A172 (cell line): ENCODE measurements at regions not wholly inside any gene's neighbourhood (a gene's known extent, or its start where the extent isn't known, plus 50 kb on each side); places are given as distances from the start of the nearest gene placed in this dataset.

Experiments
- DNase-seq: peaks from one replicate; pipeline ENCODE4 v3.0.0-alpha.2; 2015; ENCODE audit warnings: low spot score

DNA sequence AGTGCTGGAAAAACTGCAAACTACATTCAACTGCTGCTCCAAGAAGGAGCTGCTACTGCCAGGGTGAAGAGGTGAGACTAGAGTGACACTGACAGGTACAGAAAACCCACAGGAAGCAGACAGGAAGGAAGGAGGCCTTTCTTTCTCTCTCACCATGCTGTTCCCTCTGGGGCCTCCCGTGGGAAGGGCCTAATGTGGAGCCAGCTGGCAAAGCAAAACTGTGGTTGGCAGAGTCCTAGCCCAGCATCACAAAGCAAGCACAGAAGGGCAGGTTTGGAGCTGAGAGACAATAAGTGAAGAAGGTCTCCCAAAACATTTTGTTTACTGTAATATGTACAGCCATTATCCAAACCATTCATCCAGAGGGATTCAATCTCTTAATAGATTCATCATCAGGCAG lies 122.5 kb upstream of the MAX start:
- no peak for DNase-seq

DNA sequence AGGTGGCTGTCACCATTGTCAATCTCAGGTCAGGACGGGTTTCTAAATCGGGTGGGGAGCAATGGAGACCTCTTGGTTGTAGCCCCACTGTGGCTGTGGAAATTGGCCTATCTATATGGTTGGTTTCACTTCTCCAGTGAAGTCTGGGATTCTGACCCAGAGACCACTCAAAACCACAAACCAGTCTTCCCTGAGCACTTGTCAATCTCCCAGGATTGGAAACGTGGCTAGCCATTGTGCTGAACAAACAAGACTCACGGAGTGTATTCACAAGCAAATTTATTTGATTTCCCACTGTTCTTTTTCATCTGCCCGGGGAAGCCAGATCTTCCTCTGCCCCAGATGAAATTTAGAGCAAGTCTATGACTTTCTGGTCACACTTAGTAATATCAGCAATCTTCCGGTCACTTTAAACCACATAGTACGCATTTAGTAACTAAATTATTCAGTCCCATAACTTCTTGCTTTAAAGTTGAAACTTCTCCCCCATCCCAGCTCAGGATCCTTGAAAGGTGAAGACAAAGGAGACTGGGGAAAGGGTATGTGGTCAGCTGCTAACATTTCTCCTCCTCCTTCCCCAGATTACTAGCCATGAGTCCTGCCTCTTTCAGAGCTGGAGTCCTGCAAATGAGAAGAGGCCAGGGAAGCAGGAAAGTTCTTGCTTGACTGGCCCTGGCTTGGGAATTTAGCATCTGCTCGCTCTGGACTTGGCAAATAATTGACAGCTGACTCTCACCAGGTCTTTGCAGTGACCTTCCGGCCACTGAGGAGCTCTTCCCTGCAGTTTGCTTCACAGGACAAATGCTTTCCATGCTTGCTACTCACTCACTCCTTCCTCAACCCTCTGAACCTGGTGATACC lies 123.2 kb upstream of the MAX start:
- no peak for DNase-seq

DNA sequence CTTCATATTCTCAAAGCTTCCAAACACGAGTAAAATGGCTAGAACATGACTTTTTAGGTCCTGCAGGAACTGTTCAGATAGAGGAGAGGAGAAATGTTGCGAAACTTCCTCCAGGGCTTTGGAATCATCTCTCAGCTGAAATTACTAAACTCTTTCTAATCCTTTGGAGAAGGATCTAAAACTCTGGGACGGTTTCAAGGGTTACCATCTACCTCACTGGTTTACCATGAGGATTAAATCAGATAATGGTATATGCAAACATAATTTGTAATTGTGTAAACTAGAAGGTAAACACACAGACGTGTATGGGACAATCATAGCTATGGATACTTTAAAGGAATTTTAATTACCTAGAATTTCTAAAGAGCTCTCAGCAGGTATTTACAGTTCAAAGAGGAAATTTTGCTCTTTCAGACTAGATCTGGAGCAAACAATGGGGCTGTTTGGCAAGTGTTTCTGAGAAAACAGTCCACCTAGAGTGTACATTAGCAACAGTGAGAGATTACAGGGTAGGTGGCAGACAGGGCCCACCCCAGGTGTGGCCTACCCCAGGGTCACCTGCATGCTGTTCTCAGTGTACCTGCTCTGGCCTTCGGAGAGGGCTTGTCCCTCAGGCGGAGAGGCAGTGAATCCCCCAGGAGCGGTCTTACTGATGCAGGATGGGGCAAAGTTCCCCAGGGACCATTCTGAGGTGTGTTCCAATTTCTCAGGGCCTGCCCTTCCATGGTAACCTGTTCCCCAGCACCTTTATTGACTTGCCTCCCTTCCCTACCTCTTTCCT lies 124.7 kb upstream of the MAX start:
- DNase-seq = no peak

DNA sequence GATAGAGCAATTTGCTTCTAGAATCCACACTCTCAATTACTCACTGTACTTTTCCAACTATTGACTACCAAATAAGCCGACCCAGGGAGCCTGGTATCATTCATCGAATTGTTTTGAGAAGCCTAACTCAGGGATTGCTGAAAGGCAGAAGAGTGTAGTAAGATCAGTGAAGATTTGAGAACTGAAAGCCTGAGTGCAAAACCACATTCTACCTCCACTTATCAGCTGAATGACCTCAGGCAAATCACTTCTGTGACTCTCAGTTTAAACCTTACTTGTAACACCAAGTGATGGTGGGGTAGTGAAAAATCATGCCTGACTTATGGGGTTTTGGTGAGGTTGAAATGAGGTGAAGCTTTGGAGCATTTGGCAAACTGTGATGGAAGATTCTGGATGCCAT lies 126.1 kb upstream of the MAX start:
- DNase-seq = no peak

DNA sequence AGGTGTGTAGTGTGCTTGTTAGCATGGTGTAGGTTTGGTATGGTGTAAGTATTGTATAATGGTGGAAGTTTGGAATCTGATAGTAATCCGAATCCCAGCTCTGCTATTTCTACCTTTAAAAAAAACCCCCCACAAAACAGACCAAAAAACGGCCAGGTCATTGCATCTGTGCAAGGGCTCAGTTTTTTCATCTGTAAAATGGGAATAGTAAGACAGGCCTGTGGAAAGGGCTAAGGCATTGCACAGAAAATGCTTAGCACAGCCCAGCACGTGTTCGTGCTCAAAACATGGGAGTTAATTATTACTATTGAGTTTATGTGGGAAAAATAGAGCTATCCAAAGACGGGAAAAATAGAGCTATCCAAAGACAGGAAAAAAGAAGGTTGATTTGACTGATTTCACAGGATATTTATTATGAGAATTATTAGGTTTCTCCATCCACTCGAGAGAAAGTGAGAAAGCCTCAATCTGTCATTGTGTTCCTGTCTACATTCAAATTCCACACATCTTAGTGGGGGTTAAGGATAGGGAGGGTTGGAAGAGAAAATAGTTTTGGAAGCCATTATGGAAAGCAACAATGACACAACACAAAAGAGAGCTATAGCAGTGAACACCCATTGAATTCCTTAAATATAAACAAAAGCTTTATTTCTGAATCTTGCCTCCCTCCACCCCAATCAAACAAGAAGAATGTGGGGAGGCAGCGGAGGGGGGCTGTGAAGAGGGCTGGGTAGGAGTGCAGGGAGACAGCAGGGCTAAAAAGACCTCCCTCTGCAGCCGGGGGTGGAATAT lies 126.8 kb upstream of the MAX start:
- no peak for DNase-seq

DNA sequence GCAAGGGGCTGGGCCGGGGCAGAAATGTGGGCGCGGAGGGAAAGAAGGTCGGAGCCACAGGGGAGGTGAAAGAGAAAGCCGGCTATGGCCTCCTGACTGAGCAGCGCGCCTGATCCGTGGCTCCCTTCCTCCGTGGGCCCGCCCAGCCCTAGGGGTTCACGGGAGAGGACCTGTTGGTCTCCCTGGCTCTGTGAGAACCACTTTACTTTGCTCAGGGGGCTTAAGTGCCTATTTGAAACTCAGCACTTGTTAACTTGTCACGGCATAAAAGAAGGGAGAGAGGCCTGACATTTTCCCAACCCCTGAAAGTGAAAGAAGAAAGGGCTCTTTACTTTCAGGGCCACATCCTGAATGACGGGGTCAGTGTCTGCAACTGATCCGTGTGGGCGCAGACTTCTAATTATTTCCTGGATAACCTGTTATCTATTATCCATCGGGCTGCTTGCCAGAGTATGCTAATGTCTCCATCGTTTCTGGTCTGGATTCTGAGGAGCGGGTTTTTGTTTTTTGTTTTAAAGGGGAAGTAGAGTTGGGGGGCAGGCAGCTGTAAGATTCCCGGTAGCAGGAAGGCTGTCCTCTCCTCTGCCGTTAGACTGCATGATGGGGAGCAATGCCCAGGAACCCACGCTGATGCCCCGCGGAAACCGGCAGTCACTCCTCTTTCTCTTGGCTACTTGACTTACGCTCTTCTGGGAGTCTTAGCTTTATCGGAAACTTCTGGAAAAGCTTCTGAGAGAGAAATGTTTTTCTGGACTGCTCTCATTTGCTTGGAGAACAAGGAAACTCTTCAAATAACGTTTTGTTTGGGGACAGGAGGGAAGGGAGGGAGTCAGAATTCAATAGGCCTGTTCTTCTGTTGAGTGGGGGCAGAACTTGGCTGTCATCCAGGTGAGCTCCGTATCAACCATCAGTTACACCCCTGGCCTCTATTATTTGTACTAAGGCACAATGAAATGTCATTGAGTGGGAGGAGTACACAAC lies 127.7 kb upstream of the MAX start:
- no peak for DNase-seq

DNA sequence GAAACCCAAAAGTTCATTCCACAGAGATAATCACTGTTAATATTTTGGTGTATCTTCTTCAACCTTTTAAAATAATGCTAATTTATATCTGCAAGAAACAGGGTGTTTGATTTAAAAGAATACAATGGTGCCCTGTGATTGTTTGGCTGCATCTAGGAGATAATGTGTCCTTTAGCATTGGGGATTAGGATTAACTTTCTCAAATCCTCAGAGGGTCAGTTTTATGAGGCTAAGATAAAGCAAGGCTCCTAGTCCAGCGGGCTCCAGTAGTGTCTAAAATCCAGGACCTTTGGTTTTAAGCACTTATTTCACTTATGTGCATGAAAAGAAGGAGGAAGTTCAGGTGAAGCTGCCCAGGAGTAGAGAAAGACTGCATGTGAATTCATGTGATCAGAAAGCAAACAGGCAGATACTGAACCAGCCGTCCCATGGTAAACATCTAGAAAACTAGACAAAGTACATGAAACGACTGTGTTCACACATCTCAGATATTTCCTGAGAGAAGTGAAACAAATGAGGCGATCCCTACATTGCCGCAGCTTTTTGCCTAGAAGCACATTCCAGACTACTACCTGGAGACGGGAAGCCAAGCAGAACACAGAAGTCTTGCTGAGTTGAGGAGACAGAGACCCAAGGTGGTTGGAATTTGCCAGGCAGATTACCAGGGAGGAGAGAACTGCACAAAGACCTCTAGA lies 129.1 kb upstream of the MAX start:
- no peak for DNase-seq

DNA sequence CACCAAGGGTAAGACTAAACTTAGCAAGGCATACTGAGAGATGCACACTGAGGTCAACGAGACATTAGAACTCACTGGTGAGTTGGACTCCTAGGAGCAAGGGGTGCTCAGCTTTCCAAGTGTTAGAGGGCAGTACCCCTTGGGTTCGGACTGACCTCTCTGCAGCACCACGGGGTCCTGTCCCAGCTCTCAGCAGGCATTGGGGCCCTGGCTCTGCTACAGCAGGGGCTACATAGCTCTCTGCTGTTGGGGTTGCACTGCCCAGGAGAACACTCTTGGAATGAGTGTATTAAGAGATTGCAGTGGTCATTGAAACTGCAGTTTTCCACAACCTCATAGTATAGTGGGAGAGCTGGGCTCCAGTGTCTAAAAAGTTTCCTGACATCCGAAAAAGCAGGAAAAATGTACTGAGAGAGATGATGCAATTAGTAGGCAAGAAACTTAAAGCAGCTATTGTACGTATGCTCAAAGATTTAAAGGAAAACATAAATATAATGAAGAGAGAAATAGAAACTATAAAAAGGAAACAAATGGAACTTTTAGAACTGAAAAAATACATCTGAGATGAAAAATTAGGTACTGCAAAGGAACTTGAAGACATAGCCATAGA lies 132.5 kb upstream of the MAX start:
- no peak for DNase-seq

DNA sequence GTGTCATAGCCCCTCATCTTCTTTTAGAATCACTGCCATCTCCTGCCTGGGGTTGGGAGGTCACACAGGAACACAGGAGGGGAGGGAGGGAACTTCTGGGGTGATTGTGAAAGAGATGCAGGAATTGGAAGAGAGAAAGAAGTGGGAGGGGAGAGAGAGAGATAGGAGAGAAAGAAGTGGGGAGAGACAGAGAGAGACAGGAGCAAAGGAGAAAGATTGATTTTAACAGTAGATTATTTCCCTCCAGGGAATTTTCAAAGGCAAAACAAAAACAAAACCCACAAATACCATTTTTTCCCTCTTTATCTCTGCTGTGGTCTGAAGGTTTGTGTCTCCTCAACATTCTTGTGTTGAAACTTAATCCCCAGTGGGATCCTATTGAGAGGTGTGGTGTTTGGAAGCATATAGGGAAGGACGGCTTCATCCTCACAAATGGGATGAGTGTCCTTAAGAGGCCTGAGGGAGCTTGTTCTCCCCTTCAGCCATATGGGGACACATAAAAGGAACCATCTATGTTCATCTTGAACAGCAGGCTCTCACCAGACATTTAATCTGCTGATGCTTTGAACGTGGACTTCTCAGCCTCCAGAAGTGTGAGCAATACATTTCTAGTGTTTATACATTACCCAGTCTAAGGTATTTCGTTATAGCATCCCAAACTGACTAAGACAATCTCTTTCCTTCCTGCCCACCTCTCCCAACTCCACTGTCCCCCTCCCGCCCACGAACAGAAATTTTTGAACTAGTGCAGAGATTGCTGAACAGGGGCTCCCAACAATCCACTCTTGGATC lies 134.9 kb upstream of the MAX start:
- DNase-seq = peak; percentile 15

DNA sequence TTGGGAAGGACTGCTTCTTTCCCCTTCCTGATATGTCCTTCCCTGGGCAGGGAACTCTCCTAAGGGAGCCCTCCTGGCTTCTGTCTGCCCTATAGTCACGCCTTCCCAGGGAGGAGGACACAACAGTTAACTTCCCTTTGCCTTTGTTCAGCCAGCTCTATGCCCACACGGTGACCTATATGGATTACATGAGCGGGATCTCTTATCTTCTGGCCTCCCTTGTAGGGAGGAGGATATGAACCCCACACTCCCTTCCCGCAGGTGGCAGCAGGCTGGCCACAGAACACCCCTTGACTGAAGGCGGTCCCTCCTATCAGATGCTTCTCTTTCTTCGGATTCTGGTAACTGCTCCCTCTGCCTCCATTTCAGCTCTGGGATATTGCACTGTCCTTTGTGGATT lies 135.6 kb upstream of the MAX start:
- peak; percentile 55 for DNase-seq

DNA sequence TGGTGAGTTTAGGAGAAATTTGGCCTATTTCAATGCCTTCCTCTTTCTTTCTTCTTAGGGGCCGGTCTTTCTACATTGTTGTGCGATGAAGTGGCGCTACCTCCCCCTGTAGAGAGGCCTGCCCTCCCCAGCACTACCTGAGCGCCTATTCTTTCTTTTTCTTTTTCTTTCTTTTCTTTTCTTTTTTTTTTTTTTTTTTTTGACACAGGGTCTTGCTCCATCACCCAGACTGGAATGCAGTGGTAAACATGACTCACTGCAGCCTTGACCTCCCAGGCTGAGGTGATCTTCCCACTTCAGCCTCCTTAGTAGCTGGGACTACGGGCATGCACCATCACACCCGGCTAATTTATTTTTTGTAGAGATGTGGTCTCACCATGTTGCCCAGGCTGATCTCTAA lies 136.1 kb upstream of the MAX start:
- DNase-seq = peak; percentile 78

DNA sequence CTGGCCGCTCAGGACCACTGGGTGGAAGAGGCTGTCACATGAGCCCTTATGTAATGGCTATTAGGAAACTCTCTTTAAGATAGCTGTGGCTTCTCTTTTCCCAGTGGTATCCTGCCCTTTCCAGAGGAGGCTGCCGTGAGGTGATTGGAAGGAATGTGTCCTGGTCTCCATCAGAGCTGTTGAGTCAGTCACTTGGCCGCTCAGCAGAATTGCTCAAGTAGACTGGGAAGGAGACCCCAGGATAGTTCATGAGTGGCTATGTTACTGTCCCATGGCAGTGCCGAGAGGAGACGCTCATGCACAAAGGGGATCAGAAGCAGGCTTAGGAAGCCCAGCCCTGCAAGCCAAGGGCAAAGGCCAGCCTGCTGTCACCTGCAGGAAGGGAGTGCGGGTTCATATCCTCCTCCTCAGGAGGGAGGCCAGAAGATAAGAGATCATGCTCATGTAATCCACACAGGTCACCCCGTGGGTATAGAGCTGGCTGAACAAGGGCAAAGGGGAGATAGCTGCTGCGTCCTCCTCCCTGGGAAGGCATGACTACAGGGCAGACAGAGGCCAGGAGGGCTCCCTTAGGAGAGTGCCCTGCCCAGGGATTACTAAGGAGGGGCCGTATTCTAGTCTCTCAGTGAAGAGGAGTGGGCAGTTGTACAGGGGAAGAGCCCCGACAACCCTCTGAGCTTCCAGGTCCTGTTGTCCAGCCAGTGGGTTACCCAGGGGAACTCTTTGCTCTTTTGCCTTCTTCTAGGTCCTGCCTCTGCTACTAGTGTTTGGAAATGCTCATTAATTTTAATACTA lies 137.0 kb upstream of the MAX start:
- peak; percentile 47 for DNase-seq

DNA sequence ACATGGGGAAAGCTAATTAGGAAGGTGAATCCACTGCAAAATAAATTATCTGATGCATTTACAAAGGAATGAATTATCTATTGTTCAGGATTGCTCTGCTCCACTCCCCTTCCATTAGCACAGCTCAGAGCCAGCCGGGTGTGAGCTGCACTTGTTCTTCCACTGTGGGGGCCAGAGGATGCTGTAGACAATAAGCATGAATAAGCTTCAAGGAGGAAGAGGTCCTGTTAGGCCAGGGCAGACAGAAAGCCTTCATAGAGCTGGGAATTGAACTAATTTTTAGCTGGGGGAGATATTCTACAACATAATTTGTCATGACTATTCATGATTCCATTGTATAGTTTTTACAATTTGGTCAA lies 137.6 kb upstream of the MAX start:
- DNase-seq = no peak

DNA sequence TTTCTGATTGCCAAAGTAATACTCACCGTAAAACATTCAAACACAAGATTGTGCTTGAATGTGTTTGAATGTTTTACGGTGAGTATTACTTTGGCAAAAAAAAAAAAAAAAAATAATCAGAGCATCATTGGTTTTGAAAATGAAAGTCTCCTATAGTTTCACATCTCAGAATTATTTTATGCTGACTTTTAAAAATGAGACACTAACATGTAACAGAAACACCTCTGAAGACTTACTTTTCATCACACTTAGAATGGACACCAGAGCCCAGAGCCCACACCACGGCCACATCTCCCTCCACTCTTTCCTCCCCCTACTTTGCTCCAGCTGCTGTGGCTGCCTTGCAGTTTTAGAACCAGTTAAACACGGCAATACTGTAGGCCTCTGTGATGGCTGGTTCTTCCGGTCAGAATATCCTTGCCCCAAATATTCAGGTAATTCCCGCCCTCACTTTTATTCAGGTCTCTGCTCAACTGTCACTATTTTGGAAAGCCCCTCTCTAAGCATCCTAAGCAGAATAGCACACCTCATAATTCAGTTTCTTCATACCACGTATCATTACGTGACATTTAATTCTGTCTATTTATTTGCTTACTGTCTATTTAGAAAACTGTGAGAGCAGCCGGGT lies 138.9 kb upstream of the MAX start:
- no peak for DNase-seq

DNA sequence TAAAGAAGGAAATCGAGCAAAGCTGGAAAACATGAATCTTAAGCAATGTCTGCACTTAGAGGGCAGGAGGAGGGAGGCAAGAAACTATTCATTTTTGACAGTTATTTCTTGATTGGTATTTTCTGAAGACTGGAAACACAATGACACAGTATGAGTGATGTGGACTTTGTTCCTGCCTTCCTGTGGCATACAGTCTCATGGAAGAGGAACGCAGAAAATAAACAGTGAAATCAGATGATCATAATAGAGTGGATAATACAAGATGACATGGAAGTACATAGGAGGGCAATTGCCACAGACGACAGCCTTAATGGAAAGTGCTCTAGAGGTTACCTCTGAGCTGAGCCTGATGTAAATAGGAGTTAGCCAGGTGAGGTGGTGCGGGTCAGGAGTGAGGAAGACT lies 140.4 kb upstream of the MAX start:
- no peak for DNase-seq

DNA sequence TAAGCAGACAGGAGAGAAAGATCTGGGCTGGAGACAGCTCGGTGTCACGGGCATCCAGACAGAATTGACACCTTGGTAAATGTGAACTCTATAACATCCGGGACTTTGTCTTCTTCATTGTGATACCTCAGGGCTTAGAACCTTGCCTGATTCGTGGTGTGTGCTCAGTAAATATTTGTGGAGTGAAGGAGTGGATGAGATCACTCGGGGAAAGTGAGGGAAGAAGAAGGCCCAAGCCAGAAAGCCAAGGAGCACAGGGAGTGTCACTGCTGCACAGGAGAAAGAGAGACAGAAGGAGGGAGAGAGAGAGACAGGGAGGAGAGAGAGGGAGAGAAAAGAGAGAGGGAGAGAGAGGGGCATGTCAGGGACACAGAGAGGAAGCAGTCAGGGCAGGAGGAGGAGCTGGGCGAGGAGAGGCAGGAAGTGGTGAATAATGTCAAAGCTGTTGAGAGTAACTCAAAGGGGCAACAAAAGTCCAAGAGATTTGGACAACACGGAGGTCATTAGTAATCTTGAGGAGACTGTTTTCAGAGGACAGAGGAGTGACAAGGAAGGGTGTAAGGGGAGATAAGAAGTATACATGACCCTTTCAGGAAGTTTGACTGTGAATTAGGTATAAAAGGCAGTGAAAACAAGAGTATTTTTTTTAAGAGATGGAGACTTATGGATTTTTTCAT lies 141.6 kb upstream of the MAX start:
- no peak for DNase-seq

DNA sequence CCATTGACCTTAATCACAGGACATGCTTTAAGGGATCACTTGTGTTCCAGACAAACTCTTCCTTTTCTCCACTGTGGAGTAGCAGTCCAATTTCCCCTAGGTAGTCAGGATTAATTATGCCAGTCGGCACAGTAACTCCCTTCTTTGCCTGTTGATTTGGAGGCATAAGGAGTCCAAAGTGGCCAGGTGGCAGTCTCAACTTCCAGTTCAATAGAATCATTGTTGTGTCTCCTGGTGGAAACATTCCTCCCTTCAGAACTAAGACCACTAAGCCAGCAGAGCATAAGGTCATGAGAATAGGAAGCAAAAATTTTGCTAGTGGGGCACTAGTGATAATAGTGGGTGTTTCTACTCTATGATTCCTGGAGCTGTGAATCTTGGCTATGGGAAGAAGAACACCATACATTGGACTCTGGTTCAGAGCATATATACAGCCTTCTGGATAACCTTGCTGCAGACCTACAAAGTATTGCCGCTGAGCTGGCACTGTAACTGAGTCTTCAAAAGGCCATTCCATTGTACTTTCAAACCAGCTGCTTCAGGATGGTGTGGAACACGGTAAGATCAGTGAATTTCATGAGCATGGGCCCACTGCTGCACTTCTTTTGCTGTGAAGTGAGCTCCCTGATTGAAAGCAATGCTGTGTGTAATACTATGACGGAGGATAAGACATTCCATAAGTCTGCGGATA lies 147.3 kb upstream of the MAX start:
- DNase-seq = no peak
